CD14-positive monocyte (primary cell): ENCODE measurements at regions not wholly inside any gene's neighbourhood (a gene's known extent, or its start where the extent isn't known, plus 50 kb on each side); places are given as distances from the start of the nearest gene placed in this dataset.

Experiments
- DNase-seq, 3 donors: peaks; one replicate each; pipeline ENCODE4 v3.0.0-alpha.2; 2011 to 2022
- H2AFZ ChIP-seq: 2 replicates; pipeline ENCODE4 v1.6.0; 2012; ENCODE audit warnings: mild to moderate bottlenecking, low read depth, low read length, inconsistent platforms; ENCODE audit not compliant: insufficient read depth, poor library complexity, severe bottlenecking
- H3K27ac ChIP-seq, 2 donors: 1 replicate in 1 of 2; 2 replicates in 1 of 2; pipeline ENCODE4 v1.5.1; 2012 to 2013; ENCODE audit warnings: low read length in 2 of 2, control low read depth in 1 of 2, inconsistent platforms in 1 of 2, low read depth in 1 of 2, mild to moderate bottlenecking in 1 of 2
- H3K27me3 ChIP-seq, 2 donors: one replicate each; pipeline versions ENCODE4 v1.6.0 to v1.6.1; 2011 to 2013; ENCODE audit warnings: low read length in 2 of 2; ENCODE audit not compliant: control insufficient read depth in 2 of 2, insufficient read depth in 2 of 2
- H3K36me3 ChIP-seq, 2 donors: replicated peaks in 1 of 2; 1 replicate in 1 of 2; 2 replicates in 1 of 2; pipeline versions ENCODE4 v1.5.1 to v1.6.1; 2012 to 2013; ENCODE audit warnings: low read length in 2 of 2, control low read depth in 1 of 2, inconsistent platforms in 1 of 2, mild to moderate bottlenecking in 1 of 2; ENCODE audit not compliant: insufficient read depth in 2 of 2, control insufficient read depth in 1 of 2
- H3K4me1 ChIP-seq, 2 donors: 1 replicate in 1 of 2; 2 replicates in 1 of 2; pipeline versions ENCODE4 v1.5.1 to v1.6.1; 2012 to 2013; ENCODE audit warnings: low read length in 2 of 2, control low read depth in 1 of 2, inconsistent platforms in 1 of 2, mild to moderate bottlenecking in 1 of 2, moderate library complexity in 1 of 2; ENCODE audit not compliant: insufficient read depth in 2 of 2, control insufficient read depth in 1 of 2
- H3K4me2 ChIP-seq: replicated peaks from 2 replicates; pipeline ENCODE3; 2012; ENCODE audit warnings: low read length, moderate library complexity, mild to moderate bottlenecking; ENCODE audit not compliant: poor library complexity, severe bottlenecking; ENCODE audit errors: extremely low read depth
- H3K4me3 ChIP-seq, 3 experiments: fragments of 200-600 bp in 1 of 3; sonication (generic) in 1 of 3; replicated peaks in 1 of 3; 1 replicate in 2 of 3; 2 replicates in 1 of 3; pipeline ENCODE4 v1.5.1; 2011 to 2013; ENCODE audit warnings: low read length in 3 of 3, mild to moderate bottlenecking in 3 of 3, control low read depth in 2 of 3, low read depth in 2 of 3, inconsistent platforms in 1 of 3, moderate library complexity in 1 of 3
- H3K79me2 ChIP-seq: 2 replicates; pipeline ENCODE4 v1.6.0; 2012; ENCODE audit warnings: mild to moderate bottlenecking, control low read depth, inconsistent platforms, low read length, moderate library complexity; ENCODE audit not compliant: insufficient read depth
- H3K9ac ChIP-seq: 2 replicates; pipeline ENCODE4 v1.6.0; 2017; ENCODE audit warnings: low read length, mild to moderate bottlenecking; ENCODE audit not compliant: insufficient read depth, poor library complexity, severe bottlenecking
- H3K9me3 ChIP-seq, 2 donors: replicated peaks in 1 of 2; 1 replicate in 1 of 2; 2 replicates in 1 of 2; pipeline versions ENCODE4 v1.5.1 to v1.6.1; 2012 to 2013; ENCODE audit warnings: low read length in 2 of 2, control low read depth in 1 of 2; ENCODE audit not compliant: control insufficient read depth in 1 of 2, insufficient read depth in 1 of 2
- H4K20me1 ChIP-seq: 2 replicates; pipeline ENCODE4 v1.6.0; 2012; ENCODE audit warnings: mild to moderate bottlenecking, low read length, control low read depth, moderate library complexity; ENCODE audit not compliant: insufficient read depth
- H3K27ac Mint-ChIP-seq, 7 donors: one replicate each; pipeline ENCODE4 v1.8.0; 2020; ENCODE audit warnings: mild to moderate bottlenecking in 7 of 7, mixed read lengths in 7 of 7, moderate library complexity in 6 of 7, inconsistent platforms in 2 of 7
- H3K27me3 Mint-ChIP-seq, 3 donors: one replicate each; pipeline ENCODE4 v1.8.0; 2021 to 2022; ENCODE audit warnings: low read depth in 3 of 3, mild to moderate bottlenecking in 3 of 3, mixed read lengths in 3 of 3, moderate library complexity in 3 of 3, inconsistent platforms in 1 of 3
- H3K36me3 Mint-ChIP-seq, 2 donors: one replicate each; pipeline ENCODE4 v1.8.0; 2020; ENCODE audit warnings: mixed read lengths in 2 of 2, inconsistent platforms in 1 of 2, mild to moderate bottlenecking in 1 of 2
- H3K4me1 Mint-ChIP-seq: one replicate; pipeline ENCODE4 v1.8.0; 2020; ENCODE audit warnings: mild to moderate bottlenecking, mixed read lengths
- H3K4me3 Mint-ChIP-seq, 2 donors: one replicate each; pipeline ENCODE4 v1.8.0; 2020; ENCODE audit warnings: mild to moderate bottlenecking in 2 of 2, mixed read lengths in 2 of 2, moderate library complexity in 1 of 2
- H3K9me3 Mint-ChIP-seq, 7 donors: one replicate each; pipeline ENCODE4 v1.8.0; 2020 to 2022; ENCODE audit warnings: mixed read lengths in 7 of 7, mild to moderate bottlenecking in 6 of 7, moderate library complexity in 6 of 7, inconsistent platforms in 2 of 7
- CTCF ChIP-seq: fragments of 200-600 bp; IDR thresholded peaks from one replicate; pipeline ENCODE4 v1.8.0; 2022; ENCODE audit warnings: antibody characterized with exemption, mild to moderate bottlenecking
- WGBS: methylation state at CpG from one replicate; pipeline ENCODE4 v1.1.5; 2013; ENCODE audit warnings: missing lambda C conversion rate; ENCODE audit not compliant: insufficient coverage; 5-methylcytosine and 5-hydroxymethylcytosine counted together
- intact Hi-C, 2 donors: fragments of 100-400 bp; cut with micrococcal nuclease; formaldehyde crosslinking; loops; one replicate each; pipeline versions ENCODE4 v1.15.0 to v1.15.1; 2023

- Mint-ChIP-seq H3K4me3 (no peak overlapping the region), H3K4me1 (no peaks in the 10 kb centered on the region), H3K27me3 (peaks cover 0 to 4% (median 0%) of the 10 kb centered on the region in 3 donors), H3K9me3 (peaks cover 0 to 9% (median 0%) of the 10 kb centered on the region in 7 donors), H3K36me3 (no peaks in the 10 kb centered on the region), H3K27ac (no peak overlapping the region)
- intact Hi-C loops: no loop called here
- WGBS: 100% methylated on average over 1 of the region's 2 CpGs
- no peaks in the 10 kb centered on the region for H4K20me1 ChIP-seq
- no peak overlapping the region for H3K4me2 ChIP-seq
- H3K27me3 ChIP-seq: no peaks in the 10 kb centered on the region
- H2AFZ ChIP-seq: no peak overlapping the region
- TF ChIP-seq CTCF: no peak
- no peak overlapping the region for H3K9ac ChIP-seq
- no peaks in the 10 kb centered on the region for H3K4me1 ChIP-seq
- H3K27ac ChIP-seq: no peak overlapping the region
- no peaks in the 10 kb centered on the region for H3K36me3 ChIP-seq
- H3K79me2 ChIP-seq: no peaks in the 10 kb centered on the region
- H3K4me3 ChIP-seq: no peak overlapping the region
- no peak for DNase-seq
- no peaks in the 10 kb centered on the region for H3K9me3 ChIP-seq
Measured at GRCh38 chr22:34403667-34404066, 483.4 kb upstream of the LARGE1 start.

GRCh38 chr22:34410111-34410510 lies 489.8 kb upstream of the LARGE1 start:
- WGBS: 69% methylated on average over 2 of the region's 4 CpGs
- H2AFZ ChIP-seq: no peak overlapping the region
- no peaks in the 10 kb centered on the region for H3K4me1 Mint-ChIP-seq
- no peak overlapping the region for H3K27ac ChIP-seq
- H3K36me3 Mint-ChIP-seq: no peaks in the 10 kb centered on the region
- intact Hi-C loops: no loop called here
- H3K27ac Mint-ChIP-seq: no peak overlapping the region
- no peak for TF ChIP-seq CTCF
- H3K79me2 ChIP-seq: no peaks in the 10 kb centered on the region
- H3K4me3 Mint-ChIP-seq: no peak overlapping the region
- peaks cover 0 to 2% (median 0%) of the 10 kb centered on the region in 3 donors for H3K27me3 Mint-ChIP-seq
- no peak overlapping the region for H3K4me3 ChIP-seq
- H3K27me3 ChIP-seq: no peaks in the 10 kb centered on the region
- no peaks in the 10 kb centered on the region for H3K9me3 Mint-ChIP-seq
- H3K9me3 ChIP-seq: no peaks in the 10 kb centered on the region
- no peaks in the 10 kb centered on the region for H3K4me1 ChIP-seq
- no peak for DNase-seq
- H4K20me1 ChIP-seq: no peaks in the 10 kb centered on the region
- H3K36me3 ChIP-seq: no peaks in the 10 kb centered on the region
- no peak overlapping the region for H3K4me2 ChIP-seq
- no peak overlapping the region for H3K9ac ChIP-seq
